ENCODE measurements at regions not wholly inside any gene's neighbourhood (a gene's known extent, or its start where the extent isn't known, plus 50 kb on each side); places are given as distances from the start of the nearest gene placed in this dataset.
"Not testable (repeated sequence)": the region's sequence is repeated elsewhere in the genome, so short reads cannot be mapped to it uniquely, and the experiment has no call there.

GRCh38 chr4:131192318-131192717 is 1956.8 kb upstream of the PCDH10 start:
- no peak for DNase-seq

GRCh38 chr4:131207589-131207988 is 1941.5 kb upstream of the PCDH10 start:
- no peak for DNase-seq

- no peak for DNase-seq
Measured at GRCh38 chr4:131248314-131248713, 1900.8 kb upstream of the PCDH10 start.

GRCh38 chr4:131251321-131251720 is 1897.8 kb upstream of the PCDH10 start:
- no peak for DNase-seq

- DNase-seq = no peak
Measured at GRCh38 chr4:131257241-131257640, 1891.9 kb upstream of the PCDH10 start.

GRCh38 chr4:131258361-131258760 is 1890.7 kb upstream of the PCDH10 start:
- DNase-seq = no peak

GRCh38 chr4:131288441-131288840 is 1860.7 kb upstream of the PCDH10 start:
- DNase-seq = no peak

GRCh38 chr4:131296192-131296591 is 1852.9 kb upstream of the PCDH10 start:
- no peak for DNase-seq

GRCh38 chr4:131302108-131302507 is 1847.0 kb upstream of the PCDH10 start:
- no peak for DNase-seq

- no peak for DNase-seq
Measured at GRCh38 chr4:131304686-131305085, 1844.4 kb upstream of the PCDH10 start.

- no peak for DNase-seq
Measured at GRCh38 chr4:131309628-131310027, 1839.5 kb upstream of the PCDH10 start.

- DNase-seq = no peak
Measured at GRCh38 chr4:131316086-131316485, 1833.0 kb upstream of the PCDH10 start.

- DNase-seq = no peak
Measured at GRCh38 chr4:131337936-131338335, 1811.2 kb upstream of the PCDH10 start.

- DNase-seq = no peak
Measured at GRCh38 chr4:131339137-131339536, 1810.0 kb upstream of the PCDH10 start.

GRCh38 chr4:131344761-131345160 is 1804.3 kb upstream of the PCDH10 start:
- no peak for DNase-seq

- no peak for DNase-seq
Measured at GRCh38 chr4:131347816-131348215, 1801.3 kb upstream of the PCDH10 start.

- no peak for DNase-seq
Measured at GRCh38 chr4:131348263-131348662, 1800.8 kb upstream of the PCDH10 start.

GRCh38 chr4:131352371-131352770 is 1796.7 kb upstream of the PCDH10 start:
- not testable (repeated sequence) for DNase-seq

GRCh38 chr4:131366714-131367113 is 1782.4 kb upstream of the PCDH10 start:
- DNase-seq = no peak

GRCh38 chr4:131367441-131367840 is 1781.7 kb upstream of the PCDH10 start:
- no peak for DNase-seq

- DNase-seq = no peak
Measured at GRCh38 chr4:131370846-131371245, 1778.2 kb upstream of the PCDH10 start.

- no peak for DNase-seq
Measured at GRCh38 chr4:131381055-131381454, 1768.0 kb upstream of the PCDH10 start.

- no peak for DNase-seq
Measured at GRCh38 chr4:131382839-131383238, 1766.3 kb upstream of the PCDH10 start.

- DNase-seq = no peak
Measured at GRCh38 chr4:131388277-131388676, 1760.8 kb upstream of the PCDH10 start.

GRCh38 chr4:131408102-131408501 is 1741.0 kb upstream of the PCDH10 start:
- no peak for DNase-seq

GRCh38 chr4:131411393-131411792 is 1737.7 kb upstream of the PCDH10 start:
- DNase-seq = no peak
